CD4-positive, alpha-beta T cell treated with Interleukin-6 at 100 ng/mL for 8 hours (primary cell): ENCODE measurements at regions not wholly inside any gene's neighbourhood (a gene's known extent, or its start where the extent isn't known, plus 50 kb on each side); places are given as distances from the start of the nearest gene placed in this dataset.

Experiments used
- DNase-seq: peaks from one replicate; pipeline ENCODE4 v3.0.0-alpha.2; 2020; ENCODE audit warnings: mixed read lengths, low spot score

DNA sequence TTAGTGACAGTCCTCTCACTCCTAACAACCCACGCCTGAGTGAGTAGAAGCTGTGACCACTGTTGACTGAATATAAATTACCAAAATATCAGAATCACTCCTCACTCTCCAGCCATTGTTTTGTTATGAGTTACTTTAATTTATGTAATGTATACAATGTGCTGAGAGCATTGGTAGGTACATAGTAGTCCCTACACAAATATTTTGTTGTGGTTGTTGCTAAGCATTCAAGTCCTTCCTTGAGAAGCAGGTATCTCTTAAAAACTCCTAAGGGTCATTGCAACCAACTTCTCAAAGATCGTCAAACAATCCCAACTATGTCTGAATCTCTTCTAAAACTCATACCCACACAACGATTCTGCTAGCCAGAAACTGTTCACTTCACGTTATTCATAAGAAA lies 476.8 kb upstream of the TNP1 start:
- DNase-seq = no peak

DNA sequence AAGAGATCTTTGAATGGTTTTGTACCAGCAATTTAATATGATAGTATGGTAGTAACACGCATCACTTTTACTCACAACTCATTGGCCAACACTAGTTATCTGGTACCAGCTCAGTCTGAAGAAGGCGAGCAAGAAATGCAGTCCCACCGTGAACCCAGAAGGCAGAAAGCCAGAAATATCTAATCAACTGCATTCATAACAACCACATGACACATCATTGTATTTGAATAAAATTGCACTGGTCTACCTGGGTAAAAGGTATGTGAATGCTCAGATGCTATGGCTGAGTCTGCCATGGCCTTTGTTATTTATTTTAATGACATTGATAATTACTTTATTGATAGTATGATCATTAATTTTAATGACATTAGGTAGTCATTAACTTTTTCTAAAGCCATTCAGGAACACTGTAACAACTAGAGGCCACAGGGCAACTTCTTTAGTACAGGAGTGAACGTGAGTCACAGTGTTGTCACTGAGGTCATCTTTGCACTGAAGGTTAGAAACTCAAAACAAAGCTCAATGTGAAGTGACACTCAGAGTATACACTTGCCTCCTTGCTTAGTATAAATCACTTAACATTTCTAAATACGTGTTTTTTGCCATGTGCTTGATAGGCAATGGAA lies 475.6 kb upstream of the TNP1 start:
- DNase-seq = no peak

DNA sequence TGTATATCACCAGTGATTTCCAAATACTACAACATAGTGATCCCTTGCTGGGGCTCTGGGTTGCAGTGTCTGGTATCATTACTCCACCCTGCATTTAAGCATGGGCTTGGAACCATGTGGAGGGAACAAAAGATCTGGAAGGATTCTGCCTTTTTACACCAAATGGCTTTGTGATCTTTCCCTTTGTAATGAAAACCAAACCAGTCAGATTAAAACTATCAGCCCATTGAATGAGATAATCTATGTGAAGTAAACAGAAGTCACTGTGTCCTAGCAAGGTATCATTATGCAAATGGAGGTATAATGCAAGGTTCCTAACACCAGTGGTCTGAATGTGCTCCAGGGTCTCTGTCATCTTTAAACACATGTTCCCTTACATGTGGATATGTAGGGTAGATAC lies 474.7 kb upstream of the TNP1 start:
- no peak for DNase-seq

DNA sequence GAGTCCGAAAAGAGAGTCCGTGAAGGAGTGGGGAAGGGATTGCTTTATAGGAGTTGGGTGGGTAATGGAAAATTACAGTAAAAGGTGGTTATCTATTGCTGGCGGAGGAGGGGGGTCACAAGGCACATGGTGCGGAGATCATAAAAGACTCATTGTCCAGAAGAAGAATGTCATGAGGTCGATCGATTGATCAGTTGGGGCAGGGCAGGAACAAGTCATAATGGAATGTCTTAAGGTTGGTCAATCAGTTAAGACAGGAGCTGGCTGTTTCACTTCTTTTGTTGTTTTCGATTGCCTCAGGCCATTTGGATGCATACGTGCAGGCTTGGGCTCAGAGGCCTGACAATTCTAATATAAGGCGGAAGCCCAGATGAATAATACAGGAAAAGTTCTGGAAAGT lies 473.0 kb upstream of the TNP1 start:
- no peak for DNase-seq

DNA sequence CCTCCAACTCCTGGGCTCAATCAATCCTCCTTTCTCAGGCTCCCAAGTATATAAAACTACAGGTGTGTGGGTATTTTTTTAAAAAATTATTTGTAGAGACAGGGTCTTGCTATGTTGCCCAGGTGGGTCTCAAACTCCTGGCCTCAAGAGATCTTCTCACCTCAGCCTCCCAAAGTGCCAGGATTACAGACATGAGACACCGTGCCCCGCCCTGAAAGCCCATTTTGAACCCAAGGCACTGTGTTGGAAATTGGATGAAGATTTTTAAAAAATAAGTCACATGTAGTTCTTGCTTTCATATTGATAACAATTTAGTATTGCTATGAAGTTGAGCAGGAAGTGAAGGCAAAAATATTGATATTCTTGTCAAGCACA lies 472.5 kb upstream of the TNP1 start:
- DNase-seq = no peak

DNA sequence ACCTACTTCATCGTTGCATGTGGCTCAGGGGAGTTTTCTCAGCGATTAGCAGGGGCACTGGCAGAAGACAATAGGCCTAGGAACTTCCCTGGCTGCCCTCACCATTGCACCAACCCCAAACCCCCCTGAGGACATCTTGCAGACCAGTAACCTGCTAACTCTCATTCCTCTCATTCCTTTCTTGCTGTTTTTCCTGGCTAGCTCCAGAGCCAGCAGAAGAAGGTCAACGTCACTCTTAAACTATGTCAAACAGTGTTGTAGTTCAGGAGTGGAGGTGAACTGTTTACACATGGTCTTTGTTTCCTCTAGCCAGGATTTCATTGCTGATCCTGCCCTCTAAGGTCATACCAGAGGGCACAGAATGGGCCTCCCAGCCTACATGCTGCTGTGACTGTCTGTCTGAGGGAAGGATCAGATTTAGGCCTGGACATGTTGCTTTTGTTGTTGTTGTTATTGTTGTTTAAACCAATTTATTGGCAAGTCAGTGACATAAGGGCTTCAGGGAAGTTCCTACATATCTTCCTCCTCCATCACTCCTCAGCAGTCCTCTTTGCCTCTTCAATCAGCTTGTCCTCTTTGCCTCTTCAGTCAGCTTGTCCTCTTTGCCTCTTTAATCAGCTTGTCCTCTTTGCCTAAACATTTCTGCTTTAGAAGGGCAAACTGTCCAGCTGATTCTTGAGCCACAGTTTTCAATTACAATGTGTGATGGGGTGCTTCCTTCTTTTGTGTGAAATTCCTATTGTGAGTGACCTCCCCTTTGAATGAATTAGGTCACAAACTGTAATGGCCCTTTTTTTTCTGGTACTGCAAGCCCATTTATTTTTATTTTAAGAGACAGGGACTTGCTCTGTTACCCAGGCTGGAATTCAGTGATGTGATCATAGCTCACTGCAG lies 471.9 kb upstream of the TNP1 start:
- no peak for DNase-seq

DNA sequence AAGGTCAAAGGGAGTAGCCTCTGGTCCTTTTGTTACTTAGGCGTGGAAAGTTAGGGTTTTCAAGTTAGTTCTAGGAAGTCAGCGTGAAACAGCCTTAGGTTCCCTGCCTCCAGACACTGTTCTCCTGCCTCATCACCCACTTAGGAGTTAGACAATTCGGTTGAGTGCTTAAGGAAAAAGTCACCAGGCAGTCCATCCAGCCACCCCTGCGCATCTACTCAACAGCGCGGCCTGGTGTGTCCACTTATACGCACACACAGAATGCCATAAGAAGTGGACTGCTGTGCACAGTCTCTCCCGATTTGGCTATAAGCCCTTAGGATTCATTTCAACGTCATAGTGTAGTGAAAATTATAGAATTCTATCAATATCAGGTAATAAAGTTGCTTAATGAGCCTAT lies 470.8 kb upstream of the TNP1 start:
- no peak for DNase-seq

DNA sequence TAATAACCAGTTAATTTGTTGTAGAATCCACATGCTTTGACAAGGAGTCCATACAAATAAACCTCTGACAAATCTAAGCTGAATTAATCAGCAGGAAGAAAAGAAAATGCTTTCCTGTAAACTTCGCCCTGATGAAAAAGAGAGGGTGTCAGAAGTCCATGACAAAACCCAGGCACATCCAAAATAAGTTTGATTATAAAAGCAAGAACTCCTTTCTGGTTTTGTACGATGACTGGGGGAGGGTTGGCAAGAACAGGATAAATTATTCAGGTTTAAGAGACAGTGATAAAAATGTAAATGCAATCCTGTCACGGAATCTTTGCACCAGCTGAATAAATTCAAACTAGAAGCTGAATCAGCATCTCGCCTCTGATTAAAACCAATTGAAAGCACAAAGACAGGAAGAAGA lies 469.2 kb upstream of the TNP1 start:
- no peak for DNase-seq

DNA sequence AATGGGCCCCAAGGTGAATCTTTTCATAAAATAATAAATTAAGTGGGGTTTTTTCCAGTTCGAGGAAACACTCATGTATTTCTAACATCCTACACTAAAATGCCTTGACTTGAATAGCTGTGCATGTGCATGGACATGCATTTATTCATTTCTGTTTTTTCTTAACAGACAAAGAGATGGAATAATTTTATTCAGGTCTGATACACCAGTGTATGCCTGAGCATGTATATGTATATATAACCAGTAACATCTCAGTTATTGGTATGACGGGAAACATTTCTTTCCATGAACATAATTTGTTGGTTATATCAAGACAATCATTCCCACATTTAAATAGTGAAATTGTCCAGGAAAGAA lies 468.7 kb upstream of the TNP1 start:
- no peak for DNase-seq

DNA sequence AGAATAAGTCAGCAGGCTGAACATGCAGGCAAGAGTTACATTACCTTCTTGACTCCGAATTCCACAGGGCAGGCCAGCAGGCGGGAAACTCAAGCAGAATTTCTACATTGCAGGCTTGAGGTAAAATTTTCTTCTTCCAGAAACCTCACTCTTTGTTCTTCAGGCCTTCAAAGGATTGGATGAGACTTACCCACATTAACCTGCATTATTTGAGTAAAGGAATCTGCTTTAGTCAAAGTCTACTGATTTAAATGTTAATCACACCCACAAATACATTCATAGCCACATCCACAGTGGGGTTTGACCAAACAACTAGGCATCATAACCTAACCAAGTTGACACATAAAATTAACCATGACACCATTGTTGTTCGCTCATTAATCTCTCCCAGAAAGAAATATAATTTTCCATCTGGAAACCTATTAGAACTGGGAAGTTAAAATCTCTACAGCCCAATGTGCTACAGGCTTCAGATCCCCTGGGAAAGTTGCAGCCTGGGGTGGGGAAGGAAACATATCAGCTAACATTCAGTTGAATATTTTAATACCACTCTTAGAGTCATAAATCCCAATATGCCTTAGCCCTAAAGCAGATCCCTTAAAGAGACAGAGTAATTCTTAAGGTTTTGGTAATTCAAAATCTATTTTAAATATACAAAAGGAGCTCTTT lies 468.2 kb upstream of the TNP1 start:
- no peak for DNase-seq

DNA sequence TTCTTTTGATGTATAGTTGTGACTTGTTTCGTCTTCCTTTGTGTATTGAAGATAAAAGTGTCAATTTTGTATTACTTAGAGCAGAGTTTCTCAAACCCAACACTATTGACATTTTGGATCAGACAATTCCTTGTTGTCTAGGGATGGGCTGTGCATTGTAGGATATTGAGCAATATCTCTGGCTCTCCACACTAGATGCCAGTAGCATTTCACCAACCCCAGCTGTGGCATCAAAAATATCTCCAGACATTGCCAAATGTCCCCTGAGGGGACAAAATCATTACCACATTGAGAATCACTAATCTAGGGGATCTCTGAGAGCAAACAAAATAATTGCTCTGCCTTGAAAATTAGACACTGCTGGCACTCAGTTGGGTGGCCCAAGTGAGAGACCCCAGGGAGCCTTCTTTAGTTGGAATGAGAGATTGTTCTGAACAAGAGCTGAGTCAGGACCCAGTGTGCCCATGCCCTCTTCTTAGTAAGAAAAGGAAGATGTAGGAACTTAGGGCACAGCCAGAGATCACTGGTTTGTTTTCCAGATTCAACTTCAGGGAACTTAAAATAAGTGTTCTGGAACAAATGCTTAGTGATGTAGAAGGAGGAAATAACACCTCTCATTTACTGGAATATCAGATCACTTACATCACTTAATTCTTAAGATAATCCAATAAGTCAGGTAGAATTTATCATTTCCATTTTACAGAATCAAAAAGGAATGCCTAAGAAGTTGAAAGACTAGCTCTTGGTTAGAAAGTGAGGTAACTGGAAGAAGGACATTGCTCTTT lies 466.6 kb upstream of the TNP1 start:
- DNase-seq = no peak

DNA sequence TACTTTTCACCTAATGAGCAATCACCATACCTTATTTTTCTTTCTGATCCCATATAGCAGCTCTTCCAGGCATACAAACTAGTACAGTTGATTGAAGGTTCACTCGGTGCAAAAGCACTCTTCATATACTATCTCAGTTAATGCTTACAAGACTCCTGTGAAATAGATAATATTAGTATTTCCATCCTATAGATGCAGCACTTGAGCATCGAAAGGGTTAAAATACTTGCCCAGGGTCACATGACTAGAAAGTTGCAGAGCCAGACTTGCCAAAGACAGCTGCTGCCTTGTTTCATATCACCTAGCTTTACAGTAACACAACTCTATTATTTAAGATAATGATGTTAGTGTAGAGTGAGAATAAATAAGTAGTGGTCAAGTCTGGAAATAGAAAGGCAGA lies 466.0 kb upstream of the TNP1 start:
- no peak for DNase-seq

DNA sequence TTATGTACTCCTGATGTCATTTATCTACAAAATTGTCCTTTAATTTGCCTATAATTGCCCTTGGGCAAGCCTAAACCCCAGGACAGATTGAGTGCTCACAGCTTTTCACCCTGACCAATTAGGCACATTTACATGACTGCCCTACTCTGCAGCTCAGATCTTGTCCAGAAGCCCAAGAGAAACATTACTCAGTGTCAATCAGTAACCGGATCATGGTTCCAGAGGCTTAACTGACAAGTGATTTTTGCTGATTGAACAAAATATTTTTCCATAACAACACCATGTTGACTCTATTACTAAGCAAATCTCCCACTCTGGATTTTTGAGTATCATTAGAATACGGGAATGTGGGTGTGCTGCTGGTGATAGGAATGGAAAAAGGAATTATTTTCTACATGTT lies 465.4 kb upstream of the TNP1 start:
- DNase-seq = no peak

DNA sequence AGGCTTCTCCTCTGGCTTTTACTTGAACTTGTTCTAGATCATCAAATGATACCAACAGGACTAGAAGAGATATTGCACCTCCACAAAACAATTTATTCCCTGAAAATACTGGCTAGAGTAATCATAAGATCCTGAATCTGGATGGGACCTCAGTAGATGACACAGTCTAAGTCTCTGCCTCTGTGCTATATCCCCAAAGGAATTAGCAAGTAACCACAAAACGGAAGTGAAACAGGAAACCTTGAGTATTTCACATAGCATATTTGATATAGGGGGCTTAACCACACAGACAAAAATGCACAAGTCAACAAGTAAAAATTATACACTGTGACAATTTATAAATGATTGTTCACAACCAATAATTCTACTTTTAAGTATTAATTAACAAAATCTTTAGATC lies 456.9 kb upstream of the TNP1 start:
- no peak for DNase-seq

DNA sequence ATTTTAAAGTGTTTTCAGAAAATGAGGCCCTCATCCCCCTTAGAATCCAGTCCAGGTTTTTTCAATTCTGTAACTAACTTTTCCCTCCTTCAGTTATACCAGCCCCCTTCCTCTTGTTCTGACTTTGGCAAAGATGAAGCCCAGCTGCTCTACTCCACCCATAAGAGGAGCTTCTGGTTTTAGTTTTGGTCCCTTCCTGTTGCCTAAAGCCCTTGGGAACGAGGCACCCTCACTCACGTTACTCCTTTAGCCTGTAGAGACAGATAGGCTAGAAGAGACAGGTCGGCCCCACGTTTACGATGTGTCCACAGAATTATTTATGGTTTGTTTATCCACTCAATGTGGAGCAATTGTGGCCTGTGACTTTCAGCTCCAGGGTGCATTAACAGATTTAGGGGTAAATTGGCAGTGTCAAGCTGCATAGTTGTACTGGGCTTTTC lies 454.2 kb upstream of the TNP1 start:
- no peak for DNase-seq

DNA sequence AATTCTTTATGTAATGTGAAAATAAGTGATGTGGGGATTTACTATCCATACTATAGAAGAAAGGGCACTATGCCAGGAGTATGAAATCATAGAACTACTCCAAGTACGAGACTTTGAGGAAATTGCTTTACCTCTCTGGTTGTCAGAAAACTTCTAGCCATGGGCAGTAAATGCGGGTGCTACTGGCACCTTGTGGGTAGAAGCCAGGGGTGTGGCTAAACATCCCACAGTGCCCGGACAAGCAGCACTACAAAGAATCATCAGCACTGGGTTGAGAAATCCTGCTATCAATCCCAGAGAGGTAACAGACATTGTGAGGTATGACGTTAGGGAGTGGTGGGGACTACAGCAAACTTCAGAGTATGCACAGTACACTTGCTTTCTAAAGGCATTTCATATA lies 453.5 kb upstream of the TNP1 start:
- no peak for DNase-seq

DNA sequence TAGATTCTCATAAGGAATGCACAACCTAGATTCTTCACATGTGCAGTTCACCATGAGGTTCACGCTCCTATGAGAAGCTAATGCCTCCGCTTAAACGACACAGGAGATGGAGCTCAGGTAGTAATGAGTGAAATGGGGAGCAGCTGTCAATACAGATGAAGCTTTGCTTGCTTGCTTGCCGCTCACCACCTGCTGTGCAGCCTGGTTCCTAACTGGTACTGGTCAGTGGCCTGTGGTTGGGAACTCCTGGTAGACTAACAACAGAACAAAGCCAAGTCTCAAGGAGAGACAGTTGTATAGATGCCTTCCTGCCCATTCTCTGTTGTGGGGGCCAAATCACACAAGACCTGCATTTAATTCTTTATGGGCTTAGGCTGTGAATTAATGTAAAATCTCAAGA lies 449.2 kb upstream of the TNP1 start:
- DNase-seq = no peak

DNA sequence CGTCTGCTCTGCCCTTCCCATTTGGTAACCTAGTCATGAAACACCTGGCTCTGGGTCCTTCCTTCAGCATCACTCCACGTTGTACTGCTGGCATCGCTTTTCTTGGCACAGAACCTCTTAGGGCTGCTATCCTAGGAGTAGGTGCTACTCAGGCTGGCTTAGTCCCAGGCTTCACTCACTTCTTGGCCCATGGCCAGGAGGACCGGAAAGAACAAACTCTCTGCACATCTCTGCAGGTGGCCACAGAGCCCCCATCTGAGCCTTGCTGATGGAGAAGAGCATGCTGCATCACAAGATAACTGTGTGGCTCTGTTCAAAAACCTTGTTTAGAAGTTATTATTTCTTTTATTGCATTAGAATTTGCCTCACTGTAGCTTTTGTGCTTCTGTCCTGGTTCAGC lies 447.2 kb upstream of the TNP1 start:
- DNase-seq = no peak

DNA sequence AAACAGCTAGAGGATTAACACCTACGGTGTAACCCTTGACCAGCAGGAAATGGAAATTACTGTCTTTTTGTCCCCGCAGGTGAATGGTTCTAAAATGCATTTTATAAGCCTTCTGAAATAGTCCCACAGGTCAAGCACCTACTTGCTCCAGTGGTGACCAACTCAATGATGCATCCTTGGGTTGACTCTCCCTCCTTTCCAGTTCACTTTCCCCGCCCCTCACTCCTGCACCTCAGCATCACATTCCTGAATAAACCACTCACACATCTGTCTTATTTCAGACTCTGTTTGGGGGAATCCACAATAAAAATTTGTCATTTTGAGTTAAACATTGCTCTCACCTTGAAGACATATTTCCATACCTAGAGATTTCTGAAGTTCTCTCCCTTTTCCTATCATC lies 446.0 kb upstream of the TNP1 start:
- no peak for DNase-seq

DNA sequence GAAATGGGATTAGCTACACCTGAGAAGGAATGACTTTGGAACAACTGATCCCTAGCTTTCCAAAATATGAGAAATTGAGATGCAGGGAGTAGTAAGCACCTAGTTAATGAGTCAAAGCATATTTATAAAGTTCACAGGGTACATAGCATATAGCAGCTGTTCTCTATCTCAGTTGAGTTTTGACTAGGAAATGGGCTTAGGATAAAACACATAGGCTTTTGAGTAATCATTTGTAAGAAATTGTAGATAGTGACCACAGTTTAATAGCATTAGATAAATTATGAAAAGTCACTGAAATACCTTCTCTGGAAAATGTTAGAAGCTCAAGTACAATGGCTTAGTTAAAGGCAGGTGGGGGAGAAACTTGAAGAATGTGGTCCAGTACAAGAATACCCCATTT lies 444.7 kb upstream of the TNP1 start:
- DNase-seq = no peak

DNA sequence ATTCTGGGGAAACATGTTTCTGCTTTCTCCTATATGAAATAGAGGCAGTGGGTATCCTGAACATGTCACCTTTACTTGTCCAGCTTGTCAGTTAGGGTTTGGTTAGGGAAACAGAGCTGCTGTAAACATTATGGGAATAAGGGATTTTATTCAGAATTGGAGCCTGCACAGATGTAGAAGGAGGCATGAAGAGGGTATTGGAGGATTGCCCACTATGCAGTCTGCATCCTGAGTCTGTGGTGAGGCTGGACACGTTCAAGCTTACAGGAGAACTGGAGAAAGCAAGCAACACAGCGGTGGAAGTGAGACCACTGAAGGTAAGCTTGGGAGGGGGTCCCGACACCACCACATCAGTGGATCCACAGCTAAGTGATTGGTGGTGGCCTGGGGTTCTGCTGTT lies 443.0 kb upstream of the TNP1 start:
- no peak for DNase-seq

DNA sequence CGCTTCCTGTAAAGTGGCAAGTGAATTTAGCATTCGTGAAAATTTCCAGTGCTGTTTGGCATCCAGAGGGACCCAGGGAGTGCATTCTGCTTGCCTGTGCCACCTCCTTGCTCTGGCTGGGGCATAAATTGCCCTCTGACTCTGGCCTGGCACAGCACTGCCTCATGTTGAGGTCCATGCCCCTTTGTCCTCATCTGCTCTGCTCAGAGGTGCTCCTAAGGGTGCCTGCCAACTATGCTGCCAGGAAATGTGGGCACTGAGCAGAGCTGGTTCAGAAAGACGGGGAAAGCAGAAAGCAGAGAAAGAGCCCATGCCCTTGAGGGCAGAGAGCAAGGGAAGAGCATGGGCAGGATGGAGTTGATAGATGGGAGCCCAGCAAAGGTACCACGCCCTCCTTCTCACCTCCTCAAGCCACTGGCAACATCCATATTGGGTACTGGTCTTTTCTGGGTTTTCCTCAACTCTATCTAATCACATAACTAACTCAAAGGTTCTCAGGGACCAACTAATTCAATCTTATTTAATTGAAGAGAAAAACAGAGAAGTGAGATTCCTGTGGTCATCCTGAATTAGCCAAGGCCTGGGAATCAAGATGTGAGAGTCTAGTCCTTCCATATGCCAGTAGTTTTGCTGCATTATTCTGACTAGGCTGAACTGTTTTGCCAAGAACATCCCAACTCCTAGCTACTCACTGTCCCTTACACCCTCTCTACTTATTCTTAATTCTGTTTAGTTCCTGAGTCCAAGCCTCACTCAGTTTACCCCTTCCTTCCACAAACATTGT lies 441.5 kb upstream of the TNP1 start:
- no peak for DNase-seq
